ENCODE measurements at regions not wholly inside any gene's neighbourhood (a gene's known extent, or its start where the extent isn't known, plus 50 kb on each side); places are given as distances from the start of the nearest gene placed in this dataset.

- no peaks in the 10 kb centered on the region for H3K27me3 Mint-ChIP-seq
- POLR2A ChIA-PET, result no interaction called here
These were observed 1296.5 kb downstream of the MRPL39 start for GRCh38 chr21:24310788-24311187.

GRCh38 chr21:24308183-24308582 lies 1299.1 kb downstream of the MRPL39 start:
- ATAC-seq (ENCODE audit: low read depth) (no peak), DNase-seq (no peak)
- intact Hi-C loops (cut with micrococcal nuclease), result no loop called here
- H3K9me3 Mint-ChIP-seq (ENCODE audit: insufficient read depth), result no peaks in the 10 kb centered on the region
- Histone ChIP-seq H3K4me1 (ENCODE audit: control insufficient read depth in 2 of 2, insufficient read depth in 2 of 2, low read length in 2 of 2) (no peaks in the 10 kb centered on the region), H3K4me3 (ENCODE audit: control extremely low read depth in 1 of 5, extremely low read depth in 1 of 5, insufficient read depth in 1 of 5, low read depth in 2 of 5, low read length in 4 of 5) (no peak overlapping the region), H3K79me2 (ENCODE audit: control insufficient read depth, insufficient read depth, low read length) (no peaks in the 10 kb centered on the region), H3K36me3 (replicated peaks in 1 of 2; ENCODE audit: control extremely low read depth in 1 of 2, control insufficient read depth in 1 of 2, extremely low read depth in 1 of 2, insufficient read depth in 2 of 2, low read length in 1 of 2) (no peaks in the 10 kb centered on the region), H3K27ac (ENCODE audit: low read length in 2 of 2) (no peak overlapping the region), H3K9me3 (ENCODE audit: control extremely low read depth in 1 of 3, control insufficient read depth in 2 of 3, insufficient read depth in 1 of 3, low read length in 2 of 3) (no peaks in the 10 kb centered on the region), H2AFZ (ENCODE audit: insufficient read depth, low read depth, low read length, poor library complexity, severe bottlenecking) (no peak overlapping the region), H4K20me1 (ENCODE audit: control insufficient read depth, insufficient read depth, low read length, poor library complexity, severe bottlenecking) (no peaks in the 10 kb centered on the region), H3K27me3 (replicated peaks in 1 of 4; ENCODE audit: control extremely low read depth in 1 of 4, control insufficient read depth in 3 of 4, insufficient read depth in 4 of 4, low read length in 3 of 4) (no peaks in the 10 kb centered on the region), H3K4me2 (replicated peaks; ENCODE audit: low read depth, low read length, poor library complexity, severe bottlenecking) (no peak overlapping the region), H3K9ac (ENCODE audit: low read length) (no peak overlapping the region)
- no peak overlapping the region for H3K4me3 Mint-ChIP-seq
- POLR2A ChIA-PET, result no interaction called here
- H3K27ac Mint-ChIP-seq, result no peak overlapping the region
- no peak for TF ChIP-seq EZH2 (IDR thresholded peaks at IDR 0.05; ENCODE audit: borderline replicate concordance, insufficient read depth, low read depth, low read length, poor library complexity, severe bottlenecking)
- TF ChIP-seq CTCF (IDR thresholded peaks at IDR 0.05), result no peak
- H3K4me1 Mint-ChIP-seq, result no peaks in the 10 kb centered on the region
- no peaks in the 10 kb centered on the region for H3K27me3 Mint-ChIP-seq
- CTCF ChIA-PET, result no interaction called here

More at GRCh38 chr21:24310788-24311187, 1296.5 kb downstream of the MRPL39 start:
- CTCF ChIA-PET, result no interaction called here
- Histone ChIP-seq H3K9me3 (ENCODE audit: control extremely low read depth in 1 of 3, control insufficient read depth in 2 of 3, insufficient read depth in 1 of 3, low read length in 2 of 3) (no peaks in the 10 kb centered on the region), H4K20me1 (ENCODE audit: control insufficient read depth, insufficient read depth, low read length, poor library complexity, severe bottlenecking) (no peaks in the 10 kb centered on the region), H2AFZ (ENCODE audit: insufficient read depth, low read depth, low read length, poor library complexity, severe bottlenecking) (no peak overlapping the region), H3K4me3 (ENCODE audit: control extremely low read depth in 1 of 5, extremely low read depth in 1 of 5, insufficient read depth in 1 of 5, low read depth in 2 of 5, low read length in 4 of 5) (no peak overlapping the region), H3K4me1 (ENCODE audit: control insufficient read depth in 2 of 2, insufficient read depth in 2 of 2, low read length in 2 of 2) (no peaks in the 10 kb centered on the region), H3K27me3 (replicated peaks in 1 of 4; ENCODE audit: control extremely low read depth in 1 of 4, control insufficient read depth in 3 of 4, insufficient read depth in 4 of 4, low read length in 3 of 4) (no peaks in the 10 kb centered on the region), H3K4me2 (replicated peaks; ENCODE audit: low read depth, low read length, poor library complexity, severe bottlenecking) (no peak overlapping the region), H3K27ac (ENCODE audit: low read length in 2 of 2) (no peak overlapping the region), H3K36me3 (replicated peaks in 1 of 2; ENCODE audit: control extremely low read depth in 1 of 2, control insufficient read depth in 1 of 2, extremely low read depth in 1 of 2, insufficient read depth in 2 of 2, low read length in 1 of 2) (no peaks in the 10 kb centered on the region), H3K9ac (ENCODE audit: low read length) (no peak overlapping the region), H3K79me2 (ENCODE audit: control insufficient read depth, insufficient read depth, low read length) (no peaks in the 10 kb centered on the region)
- no peak for TF ChIP-seq CTCF (IDR thresholded peaks at IDR 0.05)
- no peak for TF ChIP-seq EZH2 (IDR thresholded peaks at IDR 0.05; ENCODE audit: borderline replicate concordance, insufficient read depth, low read depth, low read length, poor library complexity, severe bottlenecking)
- Mint-ChIP-seq H3K4me3 (no peak overlapping the region), H3K27ac (no peak overlapping the region), H3K9me3 (ENCODE audit: insufficient read depth) (no peaks in the 10 kb centered on the region), H3K4me1 (no peaks in the 10 kb centered on the region)
- intact Hi-C loops (cut with micrococcal nuclease), result no loop called here
- ATAC-seq (ENCODE audit: low read depth), result no peak
- WGBS (ENCODE audit: insufficient coverage), result no CpG with 5 or more reads among the region's 1 CpG
- no peak for DNase-seq

All from B cell (primary cell).